ENCODE measurements at regions not wholly inside any gene's neighbourhood (a gene's known extent, or its start where the extent isn't known, plus 50 kb on each side); places are given as distances from the start of the nearest gene placed in this dataset.

DNA sequence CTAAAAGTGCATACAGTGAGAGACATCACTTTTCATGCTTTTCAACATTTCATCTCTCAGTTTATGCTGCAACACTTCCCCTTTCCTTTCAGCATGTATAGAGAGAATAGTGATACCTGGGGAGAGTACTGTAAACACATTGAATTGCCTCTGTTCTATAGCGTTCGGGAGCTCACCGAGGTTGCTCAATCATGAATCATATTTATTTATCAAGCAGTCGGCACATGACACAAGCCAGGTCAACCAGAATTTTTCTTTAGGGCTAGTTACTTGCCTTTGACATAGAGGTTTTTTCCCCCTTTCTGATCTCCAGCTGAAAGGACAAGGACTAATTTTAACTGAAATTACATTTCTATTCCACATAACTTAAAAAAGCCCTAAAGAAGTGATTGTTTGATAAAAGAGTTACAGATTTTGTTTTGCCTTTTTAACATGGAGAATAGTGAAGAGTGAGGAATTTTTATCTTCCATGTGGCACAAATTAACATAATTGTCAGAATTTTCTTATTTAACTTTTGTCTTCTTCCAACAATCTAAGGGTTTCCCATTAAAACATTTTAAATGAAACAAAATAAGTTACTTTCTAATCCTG lies 690.9 kb upstream of the TMEFF2 start:
- intact Hi-C loops (cut with micrococcal nuclease): no loop called here
- Histone ChIP-seq H3K27ac (ENCODE audit: insufficient read depth, low read depth, low read length) (no peak overlapping the region), H3K4me1 (ENCODE audit: control insufficient read depth, extremely low read depth, insufficient read depth, low read length) (no peaks in the 10 kb centered on the region), H3K4me3 (replicated peaks in 1 of 3; ENCODE audit: insufficient read depth in 1 of 3, low read depth in 1 of 3, low read length in 3 of 3) (no peak overlapping the region), H3K36me3 (ENCODE audit: control insufficient read depth in 2 of 2, extremely low read depth in 1 of 2, insufficient read depth in 2 of 2, low read length in 2 of 2) (no peaks in the 10 kb centered on the region), H3K9ac (replicated peaks; ENCODE audit: extremely low read depth, insufficient read depth, low read length) (no peak overlapping the region), H3K9me3 (replicated peaks; ENCODE audit: control insufficient read depth, insufficient read depth, low read length) (peaks cover 5% of the 10 kb centered on the region), H3K79me2 (ENCODE audit: control insufficient read depth, insufficient read depth, low read length) (no peaks in the 10 kb centered on the region), H3K9me1 (replicated peaks; ENCODE audit: control insufficient read depth, extremely low read depth, insufficient read depth, low read length) (no peaks in the 10 kb centered on the region), H3K4me2 (ENCODE audit: insufficient read depth, low read length) (no peak overlapping the region), H4K20me1 (replicated peaks; ENCODE audit: control insufficient read depth, extremely low read depth, insufficient read depth, low read length) (no peaks in the 10 kb centered on the region), H3K27me3 (ENCODE audit: control insufficient read depth in 2 of 2, insufficient read depth in 2 of 2, low read length in 2 of 2) (no peaks in the 10 kb centered on the region), H2AFZ (ENCODE audit: low read depth, low read length) (no peak overlapping the region)
- BruUV-seq (replicated peaks): no TSS peak
- TF ChIP-seq FOS (IDR thresholded peaks at IDR 0.05; ENCODE audit: borderline replicate concordance, insufficient read depth, low read length) (no peak), JUN (IDR thresholded peaks at IDR 0.05; ENCODE audit: borderline replicate concordance, insufficient read depth, insufficient read length, low read depth) (no peak), MYC (IDR thresholded peaks at IDR 0.05; ENCODE audit: low read depth, low read length) (no peak), GATA2 (IDR thresholded peaks at IDR 0.05; ENCODE audit: insufficient read depth, insufficient read length, low read depth, low read length) (no peak), EZH2 (IDR thresholded peaks at IDR 0.05; ENCODE audit: borderline replicate concordance, low read depth, low read length, severe bottlenecking) (no peak), POLR2AphosphoS5 (IDR thresholded peaks at IDR 0.05; ENCODE audit: insufficient read depth, low read depth, low read length) (no peak), POLR2A (IDR thresholded peaks at IDR 0.05; ENCODE audit: low read depth, low read length) (no peak)
- TF ChIP-seq, protein P1, sequence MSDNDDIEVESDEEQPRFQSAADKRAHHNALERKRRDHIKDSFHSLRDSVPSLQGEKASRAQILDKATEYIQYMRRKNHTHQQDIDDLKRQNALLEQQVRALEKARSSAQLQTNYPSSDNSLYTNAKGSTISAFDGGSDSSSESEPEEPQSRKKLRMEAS (IDR thresholded peaks at IDR 0.05; ENCODE audit: insufficient read depth, insufficient read length): no peak
- TF ChIP-seq, protein P2, sequence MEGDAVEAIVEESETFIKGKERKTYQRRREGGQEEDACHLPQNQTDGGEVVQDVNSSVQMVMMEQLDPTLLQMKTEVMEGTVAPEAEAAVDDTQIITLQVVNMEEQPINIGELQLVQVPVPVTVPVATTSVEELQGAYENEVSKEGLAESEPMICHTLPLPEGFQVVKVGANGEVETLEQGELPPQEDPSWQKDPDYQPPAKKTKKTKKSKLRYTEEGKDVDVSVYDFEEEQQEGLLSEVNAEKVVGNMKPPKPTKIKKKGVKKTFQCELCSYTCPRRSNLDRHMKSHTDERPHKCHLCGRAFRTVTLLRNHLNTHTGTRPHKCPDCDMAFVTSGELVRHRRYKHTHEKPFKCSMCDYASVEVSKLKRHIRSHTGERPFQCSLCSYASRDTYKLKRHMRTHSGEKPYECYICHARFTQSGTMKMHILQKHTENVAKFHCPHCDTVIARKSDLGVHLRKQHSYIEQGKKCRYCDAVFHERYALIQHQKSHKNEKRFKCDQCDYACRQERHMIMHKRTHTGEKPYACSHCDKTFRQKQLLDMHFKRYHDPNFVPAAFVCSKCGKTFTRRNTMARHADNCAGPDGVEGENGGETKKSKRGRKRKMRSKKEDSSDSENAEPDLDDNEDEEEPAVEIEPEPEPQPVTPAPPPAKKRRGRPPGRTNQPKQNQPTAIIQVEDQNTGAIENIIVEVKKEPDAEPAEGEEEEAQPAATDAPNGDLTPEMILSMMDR (IDR thresholded peaks at IDR 0.05; ENCODE audit: extremely low read depth in 1 of 2, insufficient read depth in 1 of 2, low read depth in 1 of 2, low read length in 2 of 2): no peak
- dilution Hi-C loops (cut with MboI; ENCODE audit: extremely low pct_ligation_motif_present, low sequenced_read_pairs): no loop called here
- CTCF ChIA-PET: no interaction called here
- DNase-seq (ENCODE audit: low read depth, low spot score): no peak
- FAIRE-seq: no peak
- POLR2A ChIA-PET: no interaction called here

Data from endothelial cell of umbilical vein (primary cell).